ENCODE measurements at regions not wholly inside any gene's neighbourhood (a gene's known extent, or its start where the extent isn't known, plus 50 kb on each side); places are given as distances from the start of the nearest gene placed in this dataset.
"Not testable (repeated sequence)": the region's sequence is repeated elsewhere in the genome, so short reads cannot be mapped to it uniquely, and the experiment has no call there.

DNA sequence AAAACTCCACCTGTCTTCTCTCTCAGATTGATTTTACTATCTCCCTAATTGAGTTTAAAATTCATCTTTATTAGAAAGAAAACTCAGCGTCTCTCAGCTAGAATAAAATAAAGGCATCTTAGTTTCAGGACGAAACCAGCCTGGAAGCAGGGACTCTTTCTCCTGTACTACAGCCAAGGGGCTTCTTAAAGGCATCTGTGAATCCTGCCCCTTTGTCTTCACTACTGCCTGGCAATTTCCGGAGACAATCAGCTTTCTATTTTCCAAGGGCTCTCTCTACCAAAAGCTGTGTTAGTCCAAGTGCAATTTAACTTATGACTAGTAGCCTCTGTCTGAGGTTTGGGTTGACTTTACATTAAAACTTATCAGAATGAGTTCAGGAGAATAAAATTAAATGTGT lies 623.3 kb upstream of the FOXG1 start:
- no peak for TF ChIP-seq GATA1 (IDR thresholded peaks at IDR 0.05; ENCODE audit: low read depth, low read length)
- DNase-seq = no peak

DNA sequence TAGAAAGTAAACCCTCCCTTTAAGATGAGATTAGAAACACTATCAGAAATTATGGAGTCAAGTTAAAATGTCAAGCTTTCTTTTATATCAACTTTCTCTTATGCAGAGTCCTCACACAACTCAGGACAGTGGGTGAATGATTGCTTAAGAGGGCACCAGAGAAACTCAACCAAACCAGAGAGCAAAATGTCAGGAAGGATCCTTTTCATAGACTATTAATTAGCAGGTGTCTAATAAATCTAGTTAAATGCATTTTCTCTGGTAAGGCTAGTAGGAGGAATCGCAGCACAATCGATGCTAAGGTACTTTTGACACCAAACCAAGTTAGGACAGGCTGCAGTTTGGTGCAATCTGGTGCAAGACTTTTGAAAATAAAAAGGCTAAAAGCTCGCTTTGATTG lies 614.7 kb upstream of the FOXG1 start:
- DNase-seq = no peak
- TF ChIP-seq GATA1 (IDR thresholded peaks at IDR 0.05; ENCODE audit: low read depth, low read length) (no peak), POLR2A (IDR thresholded peaks at IDR 0.05; ENCODE audit: low read length) (no peak)

DNA sequence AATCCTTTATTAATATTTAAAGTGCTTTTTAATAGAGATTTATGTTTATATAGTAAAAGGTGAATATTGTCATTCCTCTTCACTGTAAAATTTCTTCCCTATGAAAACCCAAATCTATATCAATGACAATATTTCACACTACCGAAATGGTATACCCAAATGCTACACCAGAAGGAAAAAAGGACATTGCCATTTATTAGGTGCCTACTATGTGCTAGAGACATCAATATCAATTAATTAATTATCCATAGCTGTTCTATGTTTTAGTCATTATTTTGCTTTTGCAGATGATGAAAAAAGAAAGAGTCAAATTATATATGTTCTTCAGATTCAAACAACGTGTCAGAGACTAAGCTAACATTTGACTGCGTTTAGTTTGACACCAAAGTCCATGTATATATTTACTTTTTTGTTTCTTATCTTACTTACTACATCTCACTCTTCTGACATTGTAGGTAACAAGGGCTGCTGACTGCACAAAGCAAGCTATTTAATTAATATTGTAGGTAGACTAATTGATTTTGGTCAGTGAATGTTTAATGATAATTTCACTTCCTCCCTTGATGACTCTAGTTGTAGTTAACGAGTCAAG lies 614.0 kb upstream of the FOXG1 start:
- TF ChIP-seq POLR2A (IDR thresholded peaks at IDR 0.05; ENCODE audit: low read length) = no peak
- DNase-seq = no peak

DNA sequence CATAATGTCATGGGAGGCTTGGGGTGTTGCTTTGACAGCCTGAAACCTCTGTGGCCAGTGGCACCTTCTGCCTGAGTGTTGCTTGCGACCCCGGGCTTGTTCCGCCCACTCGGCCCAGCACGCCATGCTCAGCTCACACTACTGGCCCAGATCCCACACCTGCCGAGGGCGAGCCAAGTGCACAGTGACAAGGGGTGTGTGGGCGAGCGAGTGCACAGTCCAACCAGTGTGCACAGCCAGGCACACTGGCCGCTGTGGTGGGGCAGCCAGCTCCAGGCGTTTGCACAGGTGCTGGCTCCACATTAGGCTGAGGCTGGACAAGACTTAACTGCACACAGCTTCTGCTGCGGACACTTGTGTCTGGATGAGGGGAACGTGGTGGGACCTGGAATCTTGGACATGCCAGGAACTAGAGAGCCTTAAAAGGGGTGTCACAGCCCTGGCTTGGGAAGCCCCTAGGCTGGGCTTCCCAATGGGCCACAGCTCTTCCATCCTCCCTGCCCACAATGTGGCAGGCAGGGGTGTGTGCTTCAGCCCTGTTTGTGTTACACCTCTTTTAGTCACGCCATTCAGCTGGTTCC lies 609.2 kb upstream of the FOXG1 start:
- no peak for TF ChIP-seq POLR2A (IDR thresholded peaks at IDR 0.05; ENCODE audit: low read length)
- no peak for TF ChIP-seq GATA1 (IDR thresholded peaks at IDR 0.05; ENCODE audit: low read depth, low read length)

DNA sequence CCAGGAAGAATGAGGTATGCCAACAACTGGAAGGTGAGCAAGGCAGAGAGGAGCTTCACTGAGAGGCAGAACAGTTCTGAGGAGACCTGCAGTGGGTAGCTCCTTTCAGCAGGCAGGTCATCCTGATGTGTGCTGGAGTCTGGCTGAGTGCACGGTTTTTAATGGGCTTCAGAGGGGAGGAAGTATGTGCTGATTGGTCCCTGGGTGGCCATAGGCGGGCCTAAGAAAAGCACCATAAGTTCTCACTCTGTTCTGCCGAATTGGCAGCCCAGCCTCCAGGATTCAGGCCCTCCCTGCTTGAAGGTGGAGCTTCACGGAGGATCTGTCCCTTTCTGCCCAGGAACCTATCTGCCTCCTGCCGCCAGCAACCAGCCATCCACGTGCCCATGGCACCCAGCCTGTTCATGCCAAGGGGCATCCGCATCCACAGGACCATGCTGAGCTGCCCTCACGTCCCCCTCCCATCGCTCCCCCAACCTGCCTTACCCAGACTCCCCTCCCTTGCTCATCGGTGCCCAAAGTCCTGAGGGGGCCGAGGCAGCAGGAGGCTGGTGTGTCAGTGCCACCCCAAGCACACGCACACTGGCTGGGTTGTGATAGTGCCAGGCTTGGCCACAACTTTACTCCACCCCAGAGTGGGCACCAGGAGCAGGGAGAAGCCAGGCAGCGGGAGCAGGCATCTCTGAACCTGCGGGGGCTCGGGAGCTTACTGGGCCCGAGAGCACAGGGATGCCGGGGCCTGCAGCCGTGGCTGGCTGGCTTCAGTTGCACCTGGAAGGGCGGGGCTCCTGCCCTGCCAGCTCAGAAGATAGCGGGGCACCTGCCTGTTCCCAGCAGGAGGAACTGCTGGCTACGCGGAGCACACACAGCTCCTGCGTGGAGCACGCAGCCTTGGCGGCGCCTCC lies 608.4 kb upstream of the FOXG1 start:
- TF ChIP-seq POLR2A (IDR thresholded peaks at IDR 0.05; ENCODE audit: low read length) (no peak), GATA1 (IDR thresholded peaks at IDR 0.05; ENCODE audit: low read depth, low read length) (no peak)
- no peak for DNase-seq

More for the DNA sequence above, 609.2 kb upstream of the FOXG1 start:
- DNase-seq = no peak

DNA sequence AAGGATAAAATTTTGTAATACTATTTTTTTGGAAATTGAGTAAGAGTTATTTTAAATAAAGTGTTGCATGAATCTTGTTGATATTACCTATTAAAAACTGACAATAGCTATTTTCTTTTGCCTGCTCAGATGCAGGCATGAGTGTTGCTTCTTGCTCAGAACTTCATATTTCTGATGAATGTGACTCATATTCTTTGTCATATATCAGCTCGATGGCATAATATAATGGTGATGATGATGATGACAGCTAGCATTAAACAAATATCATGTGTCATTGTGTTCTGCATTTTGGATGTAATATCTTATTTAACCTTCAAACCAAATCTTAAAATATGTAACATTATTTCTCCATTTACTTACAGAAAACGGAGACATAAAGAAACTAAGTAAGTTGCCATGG lies 605.5 kb upstream of the FOXG1 start:
- TF ChIP-seq POLR2A (IDR thresholded peaks at IDR 0.05; ENCODE audit: low read length) (no peak), GATA1 (IDR thresholded peaks at IDR 0.05; ENCODE audit: low read depth, low read length) (no peak)

DNA sequence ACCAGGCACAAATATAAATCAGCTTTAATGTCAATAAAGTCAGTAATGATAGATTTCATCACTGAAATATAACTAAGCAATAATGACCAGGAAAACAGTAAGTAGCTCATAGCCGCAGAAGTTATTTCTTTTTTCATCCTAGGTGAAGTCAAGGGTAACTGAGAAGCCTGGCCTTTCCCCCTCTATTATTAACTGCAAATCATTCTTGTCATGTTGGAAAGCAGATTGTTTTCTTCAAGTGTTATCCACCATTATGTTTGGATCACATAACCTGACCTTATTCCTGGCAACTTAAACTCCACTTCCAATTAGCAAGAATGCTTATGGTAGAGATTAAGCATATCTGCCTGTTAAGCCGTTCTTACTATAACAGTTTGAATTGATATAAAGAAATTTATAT lies 603.4 kb upstream of the FOXG1 start:
- DNase-seq = no peak
- TF ChIP-seq GATA1 (IDR thresholded peaks at IDR 0.05; ENCODE audit: low read depth, low read length) (no peak), POLR2A (IDR thresholded peaks at IDR 0.05; ENCODE audit: low read length) (no peak)

More for the DNA sequence above, 605.5 kb upstream of the FOXG1 start:
- no peak for DNase-seq

DNA sequence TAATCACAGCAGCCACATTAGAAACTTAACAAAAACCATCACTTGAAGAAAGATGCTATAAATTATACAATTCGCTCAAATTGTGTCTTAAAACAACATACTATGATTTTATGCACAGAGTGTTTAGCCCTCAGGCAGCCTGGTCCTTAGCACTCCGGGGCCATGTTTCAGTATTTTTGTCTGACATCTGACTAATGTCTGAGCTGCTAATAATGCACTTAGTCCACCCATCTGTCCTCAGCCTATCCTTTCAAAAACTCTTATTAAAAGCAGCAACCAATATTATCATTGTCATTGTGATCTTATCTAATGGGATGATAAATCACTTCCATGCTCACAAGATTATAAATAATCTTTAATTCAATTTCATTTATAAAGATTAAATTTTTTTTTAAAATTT lies 602.7 kb upstream of the FOXG1 start:
- DNase-seq = no peak
- no peak for TF ChIP-seq GATA1 (IDR thresholded peaks at IDR 0.05; ENCODE audit: low read depth, low read length)

DNA sequence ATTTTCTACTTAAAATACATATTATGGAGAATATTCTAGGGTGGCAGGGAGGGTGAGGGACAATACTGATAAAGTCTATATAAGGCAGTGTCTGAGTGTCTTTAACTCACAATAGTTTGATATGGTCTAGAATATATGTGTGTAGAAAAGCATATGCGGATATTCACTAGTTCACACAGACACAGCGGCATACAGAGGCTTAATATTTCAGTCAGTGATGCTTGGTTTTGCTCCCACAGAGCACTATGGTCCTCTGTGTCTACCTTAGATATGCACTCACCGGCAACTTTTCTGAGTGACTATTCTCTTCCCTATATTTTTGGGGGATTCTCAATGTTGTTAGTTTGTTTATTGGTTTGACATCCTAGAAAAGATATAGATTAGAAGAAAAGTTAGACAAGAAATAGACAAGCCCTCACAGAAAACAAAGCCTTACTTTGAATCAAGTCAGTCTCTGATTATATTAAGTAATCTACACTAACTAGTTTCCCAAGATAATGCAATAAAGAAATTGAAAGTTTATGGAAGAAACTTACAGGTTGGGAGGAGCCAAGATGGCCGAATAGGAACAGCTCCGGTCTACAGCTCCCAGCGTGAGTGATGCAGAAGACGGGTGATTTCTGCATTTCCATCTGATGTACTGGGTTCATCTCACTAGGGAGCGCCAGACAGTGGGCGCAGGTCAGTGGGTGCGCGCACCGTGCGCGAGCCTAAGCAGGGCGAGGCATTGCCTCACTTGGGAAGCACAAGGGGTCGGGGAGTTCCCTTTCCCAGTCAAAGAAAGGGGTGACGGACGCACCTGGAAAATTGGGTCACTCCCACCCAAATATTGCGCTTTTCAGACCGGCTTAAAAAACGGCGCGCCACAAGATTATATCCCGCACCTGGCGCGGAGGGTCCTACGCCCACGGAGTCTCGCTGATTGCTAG lies 578.4 kb upstream of the FOXG1 start:
- DNase-seq = not testable (repeated sequence)

DNA sequence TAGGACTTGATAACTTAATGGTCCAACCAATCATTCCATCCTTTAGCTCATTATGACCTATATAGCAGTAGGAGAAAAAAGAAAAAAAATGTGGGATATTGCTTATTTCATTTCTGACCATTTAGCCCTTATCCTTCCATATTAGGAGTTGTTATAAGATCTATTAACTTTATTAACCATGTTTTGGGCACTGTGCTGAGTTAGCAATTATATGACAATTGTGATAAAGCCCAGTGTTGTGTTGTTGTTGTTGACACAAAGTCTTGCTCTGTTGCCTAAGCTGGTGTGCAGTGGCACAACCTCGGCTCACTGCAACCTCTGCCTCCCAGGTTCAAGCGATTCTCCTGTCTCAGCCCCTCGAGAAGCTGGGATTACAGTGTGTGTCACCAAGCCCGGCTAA lies 569.7 kb upstream of the FOXG1 start:
- DNase-seq = no peak
- no peak for TF ChIP-seq GATA1 (IDR thresholded peaks at IDR 0.05; ENCODE audit: low read depth, low read length)
- TF ChIP-seq POLR2A (IDR thresholded peaks at IDR 0.05; ENCODE audit: low read length) = no peak

DNA sequence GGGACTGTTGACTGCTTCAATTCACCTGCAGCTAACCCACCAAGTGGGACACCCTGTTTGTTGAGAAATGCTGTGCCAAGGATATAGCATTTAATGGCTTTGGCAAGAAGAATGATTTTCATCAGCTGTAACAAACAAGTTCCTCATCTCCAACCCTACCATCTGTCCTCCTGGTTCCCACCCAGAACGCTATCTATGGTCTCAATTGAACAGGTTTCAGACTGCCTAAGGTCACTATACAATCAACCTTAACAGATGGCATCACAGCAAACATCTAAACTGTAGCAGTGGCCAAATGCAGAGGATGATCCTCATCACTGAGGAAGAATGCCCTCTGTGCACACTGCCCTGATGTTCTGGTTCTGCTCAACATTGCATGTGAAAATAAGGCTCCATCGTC lies 546.2 kb upstream of the FOXG1 start:
- no peak for DNase-seq
- TF ChIP-seq GATA1 (IDR thresholded peaks at IDR 0.05; ENCODE audit: low read depth, low read length) = no peak
- TF ChIP-seq POLR2A (IDR thresholded peaks at IDR 0.05; ENCODE audit: low read length) = no peak

DNA sequence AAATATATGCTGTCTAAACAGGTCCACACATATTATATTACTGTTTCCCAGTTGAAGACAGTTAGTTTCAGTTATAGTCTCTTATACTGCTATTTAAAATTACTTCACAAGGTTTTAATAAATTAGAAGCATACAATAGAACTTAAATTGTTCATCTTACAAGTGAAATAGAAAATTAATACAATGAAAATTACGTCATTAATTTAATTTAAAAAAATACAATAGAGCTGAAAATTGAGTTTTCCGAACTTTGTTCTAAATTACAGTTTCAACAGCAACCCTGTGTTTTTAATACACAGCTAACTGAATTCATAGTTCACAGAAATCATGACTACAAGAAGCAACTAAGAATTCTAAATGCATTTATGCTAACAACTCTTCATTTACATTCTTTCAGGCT lies 525.7 kb upstream of the FOXG1 start:
- TF ChIP-seq GATA1 (IDR thresholded peaks at IDR 0.05; ENCODE audit: low read depth, low read length) (no peak), POLR2A (IDR thresholded peaks at IDR 0.05; ENCODE audit: low read length) (no peak)
- DNase-seq = no peak

DNA sequence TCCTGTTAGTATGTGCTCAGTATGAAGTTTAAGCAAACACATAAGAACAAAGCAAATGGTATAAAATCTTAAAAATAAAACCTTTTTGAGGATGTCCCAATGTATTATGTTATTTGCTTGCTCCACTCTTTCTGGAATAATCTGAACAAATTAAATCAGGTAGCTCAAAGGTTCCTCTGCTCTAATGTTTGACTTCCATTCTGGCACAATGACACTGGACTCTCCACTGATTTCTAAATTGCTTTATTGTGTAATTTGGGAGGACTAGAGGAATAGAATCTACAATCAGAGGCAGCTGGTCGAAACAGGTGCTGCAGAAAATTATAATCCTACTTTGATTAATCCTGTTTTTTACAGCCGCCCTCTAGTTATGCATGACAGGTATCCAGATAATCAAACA lies 523.7 kb upstream of the FOXG1 start:
- no peak for DNase-seq
- TF ChIP-seq POLR2A (IDR thresholded peaks at IDR 0.05; ENCODE audit: low read length) = no peak
- TF ChIP-seq GATA1 (IDR thresholded peaks at IDR 0.05; ENCODE audit: low read depth, low read length) = no peak

DNA sequence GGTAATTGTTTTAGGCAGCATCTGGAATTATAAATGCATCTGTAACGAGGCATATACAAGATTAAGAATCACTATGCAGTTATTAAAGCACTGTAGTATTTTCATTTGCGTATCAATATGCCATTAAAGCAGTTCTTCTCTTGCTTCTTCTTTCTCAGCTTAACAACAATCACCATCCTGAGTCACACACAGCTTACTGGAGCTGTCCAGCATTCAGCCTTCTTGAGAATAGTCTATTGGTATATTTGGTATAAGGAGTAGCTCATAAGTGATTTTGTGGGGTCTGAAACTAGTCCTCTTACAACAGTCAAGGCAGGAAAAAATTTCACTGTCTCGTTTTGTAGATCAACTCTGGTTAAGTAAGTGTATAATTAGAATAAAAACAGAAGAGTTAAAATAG lies 523.0 kb upstream of the FOXG1 start:
- DNase-seq = no peak
- TF ChIP-seq POLR2A (IDR thresholded peaks at IDR 0.05; ENCODE audit: low read length) (no peak), GATA1 (IDR thresholded peaks at IDR 0.05; ENCODE audit: low read depth, low read length) (no peak)
